IMR-90 (cell line): ENCODE measurements at regions not wholly inside any gene's neighbourhood (a gene's known extent, or its start where the extent isn't known, plus 50 kb on each side); places are given as distances from the start of the nearest gene placed in this dataset.

Experiments used
- ATAC-seq: fragments of 200-7000 bp; cut with Tn5 transposase; 2 replicates; pipeline ENCODE4 v1.9.1; 2020; ENCODE audit warnings: low read depth, mild to moderate bottlenecking, moderate library complexity
- BruUV-seq: library from RNA; stranded (reverse); fragments of 400-500 nt; replicated peaks from 2 replicates; lab custom pipeline; 2021; lab: Mats Ljungman, UMichigan
- CTCF ChIA-PET: fragments of 300-600 bp; formaldehyde crosslinking; extraction: SDS; loops from one replicate; lab custom pipeline; 2021; ENCODE audit warnings: antibody characterized with exemption; lab: Yijun Ruan, JAX
- POLR2A ChIA-PET: fragments of 300-600 bp; sonication (Branson Sonifier 250); formaldehyde crosslinking; loops from one replicate; lab custom pipeline; 2022; ENCODE audit warnings: antibody characterized with exemption; ENCODE audit not compliant: unreplicated experiment; lab: Charles Lee
- DNase-seq: peaks from one replicate; pipeline ENCODE4 v3.0.0; 2013
- H2AFZ ChIP-seq: replicated peaks from 2 replicates; pipeline ENCODE3; 2013; ENCODE audit warnings: low read length, mild to moderate bottlenecking; ENCODE audit not compliant: poor library complexity
- H2AK5ac ChIP-seq: 2 replicates; pipeline ENCODE4 v1.6.1; 2013; ENCODE audit warnings: low read depth, low read length, inconsistent platforms
- H2AK9ac ChIP-seq: replicated peaks from 2 replicates; pipeline ENCODE3; 2013; ENCODE audit warnings: mild to moderate bottlenecking, low read depth, low read length, moderate library complexity; ENCODE audit not compliant: poor library complexity
- H2BK120ac ChIP-seq: 2 replicates; pipeline ENCODE4 v1.6.1; 2013; ENCODE audit warnings: low read depth, low read length, inconsistent platforms
- H2BK15ac ChIP-seq: 3 replicates; pipeline ENCODE4 v1.6.1; 2013; ENCODE audit warnings: low read depth, low read length, inconsistent platforms
- H2BK20ac ChIP-seq: 2 replicates; pipeline ENCODE4 v1.6.1; 2013; ENCODE audit warnings: low read depth, mild to moderate bottlenecking, inconsistent platforms, low read length, moderate library complexity
- H2BK5ac ChIP-seq: 2 replicates; pipeline ENCODE4 v1.6.1; 2013; ENCODE audit warnings: mild to moderate bottlenecking, low read depth, low read length, inconsistent platforms; ENCODE audit not compliant: poor library complexity, severe bottlenecking
- H3K14ac ChIP-seq: replicated peaks from 2 replicates; pipeline ENCODE4 v1.6.1; 2013; ENCODE audit warnings: low read depth, low read length, inconsistent platforms
- H3K18ac ChIP-seq: 2 replicates; pipeline ENCODE4 v1.6.1; 2013; ENCODE audit warnings: low read depth, low read length, control low read depth
- H3K23ac ChIP-seq: 2 replicates; pipeline ENCODE4 v1.6.1; 2013; ENCODE audit warnings: low read depth, low read length, inconsistent platforms
- H3K27ac ChIP-seq: 2 replicates; pipeline ENCODE4 v1.5.1; 2013; ENCODE audit warnings: mild to moderate bottlenecking, control low read depth, low read length; ENCODE audit not compliant: insufficient read depth
- H3K27me3 ChIP-seq: 2 replicates; pipeline ENCODE4 v1.6.1; 2013; ENCODE audit warnings: low read length; ENCODE audit not compliant: control insufficient read depth, insufficient read depth
- H3K36me3 ChIP-seq: 2 replicates; pipeline ENCODE4 v1.6.1; 2013; ENCODE audit warnings: low read length, mixed read lengths; ENCODE audit not compliant: control insufficient read depth, insufficient read depth
- H3K4ac ChIP-seq: 2 replicates; pipeline ENCODE4 v1.6.1; 2013; ENCODE audit warnings: low read depth, low read length, inconsistent platforms
- H3K4me1 ChIP-seq: 2 replicates; pipeline ENCODE4 v1.6.1; 2013; ENCODE audit warnings: low read length, mixed read lengths; ENCODE audit not compliant: control insufficient read depth, insufficient read depth
- H3K4me2 ChIP-seq: 2 replicates; pipeline ENCODE4 v1.6.1; 2013; ENCODE audit warnings: low read depth, mild to moderate bottlenecking, control low read depth, low read length, moderate library complexity
- H3K4me3 ChIP-seq: 2 replicates; pipeline ENCODE4 v1.5.1; 2013; ENCODE audit warnings: low read depth, mild to moderate bottlenecking, control low read depth, low read length, moderate library complexity; ENCODE audit not compliant: insufficient read depth
- H3K56ac ChIP-seq: 2 replicates; pipeline ENCODE4 v1.6.1; 2013; ENCODE audit warnings: low read length, inconsistent platforms; ENCODE audit not compliant: insufficient read depth; ENCODE audit errors: extremely low read depth
- H3K79me1 ChIP-seq, 2 experiments: 2 replicates each; pipeline ENCODE4 v1.6.1; 2013; ENCODE audit warnings: low read length in 2 of 2, inconsistent platforms in 1 of 2, low read depth in 1 of 2
- H3K9ac ChIP-seq: 2 replicates; pipeline ENCODE4 v1.6.1; 2013; ENCODE audit warnings: low read depth, low read length, control low read depth
- H3K9me1 ChIP-seq: 2 replicates; pipeline ENCODE4 v1.6.1; 2013; ENCODE audit warnings: low read length, inconsistent platforms; ENCODE audit not compliant: insufficient read depth
- H3K9me3 ChIP-seq: 2 replicates; pipeline ENCODE4 v1.6.1; 2013; ENCODE audit warnings: low read length; ENCODE audit not compliant: control insufficient read depth, insufficient read depth
- H4K20me1 ChIP-seq: 2 replicates; pipeline ENCODE4 v1.6.1; 2013; ENCODE audit warnings: low read length, inconsistent platforms; ENCODE audit not compliant: insufficient read depth
- H4K5ac ChIP-seq: 2 replicates; pipeline ENCODE4 v1.6.1; 2013; ENCODE audit warnings: mild to moderate bottlenecking, low read depth, low read length, control low read depth
- H4K8ac ChIP-seq, 2 experiments: 2 replicates each; pipeline ENCODE4 v1.6.1; 2013; ENCODE audit warnings: low read depth in 2 of 2, low read length in 2 of 2, control low read depth in 1 of 2, inconsistent platforms in 1 of 2
- H4K91ac ChIP-seq: 2 replicates; pipeline ENCODE4 v1.6.1; 2013; ENCODE audit warnings: low read depth, low read length, inconsistent platforms; ENCODE audit not compliant: insufficient read depth
- BHLHE40 ChIP-seq: fragments of 150-350 bp; IDR thresholded peaks from 2 replicates; pipeline ENCODE4 v1.6.1; 2016; ENCODE audit warnings: mild to moderate bottlenecking, low read depth, low read length
- CHD1 ChIP-seq: IDR thresholded peaks from 2 replicates; pipeline ENCODE4 v1.6.1; 2012; ENCODE audit warnings: low read depth, low read length, improper control_type of control experiment
- FOS ChIP-seq: fragments of 150-350 bp; IDR thresholded peaks from 2 replicates; pipeline ENCODE4 v1.6.1; 2016; ENCODE audit warnings: low read depth, low read length
- MAFK ChIP-seq: IDR thresholded peaks from 2 replicates; pipeline ENCODE4 v1.6.1; 2012; ENCODE audit warnings: low read depth, low read length, improper control_type of control experiment
- MXI1 ChIP-seq: IDR thresholded peaks from 2 replicates; pipeline ENCODE4 v1.6.1; 2012; ENCODE audit warnings: low read depth, mild to moderate bottlenecking, low read length, moderate library complexity, borderline replicate concordance
- POLR2A ChIP-seq: IDR thresholded peaks from 2 replicates; pipeline ENCODE4 v1.6.1; 2012; ENCODE audit warnings: mild to moderate bottlenecking, low read depth, low read length
- RAD21 ChIP-seq: IDR thresholded peaks from 2 replicates; pipeline ENCODE4 v1.6.1; 2012; ENCODE audit warnings: low read length, improper control_type of control experiment
- RCOR1 ChIP-seq: IDR thresholded peaks from 2 replicates; pipeline ENCODE4 v1.6.1; 2012; ENCODE audit warnings: mild to moderate bottlenecking, low read length, improper control_type of control experiment; ENCODE audit not compliant: insufficient replicate concordance
- WGBS, 2 experiments: methylation state at CpG; one replicate each; pipeline versions ENCODE4 v1.1.5 to v1.1.7; 2013; ENCODE audit warnings: missing lambda C conversion rate in 2 of 2; ENCODE audit not compliant: insufficient read length in 1 of 2; ENCODE audit errors: extremely low coverage in 2 of 2; 5-methylcytosine and 5-hydroxymethylcytosine counted together
- dilution Hi-C: fragments of 300-500 bp; cut with HindIII; formaldehyde crosslinking; loops from one replicate; pipeline ENCODE4 v1.14.3; 2018; ENCODE audit warnings: low sequenced_read_pairs; ENCODE audit not compliant: unreplicated experiment
- in situ Hi-C: fragments of 300-500 bp; cut with MboI; formaldehyde crosslinking; loops from 3 replicates; pipeline ENCODE4 v1.14.3; 2019; ENCODE audit warnings: low sequenced_read_pairs, inconsistent platforms, mixed read lengths
- intact Hi-C: fragments of 100-400 bp; cut with micrococcal nuclease; formaldehyde crosslinking; loops from 2 replicates; pipeline ENCODE4 v1.10.0; 2022
- TF ChIP-seq, protein P1 (sequence below): conservative IDR thresholded peaks from 2 replicates; pipeline ENCODE4 v1.5.1; 2012; ENCODE audit warnings: mild to moderate bottlenecking, low read depth, low read length, improper control_type of control experiment
- TF ChIP-seq, protein P2 (sequence below): fragments of 150-350 bp; IDR thresholded peaks from 2 replicates; pipeline ENCODE4 v1.6.1; 2016; ENCODE audit warnings: low read depth, mild to moderate bottlenecking, low read length, moderate library complexity, borderline replicate concordance
- TF ChIP-seq, protein P3 (sequence below): fragments of 150-350 bp; IDR thresholded peaks from 2 replicates; pipeline ENCODE4 v1.6.1; 2017; ENCODE audit warnings: mild to moderate bottlenecking, antibody characterized with exemption, low read length, low read depth

DNA sequence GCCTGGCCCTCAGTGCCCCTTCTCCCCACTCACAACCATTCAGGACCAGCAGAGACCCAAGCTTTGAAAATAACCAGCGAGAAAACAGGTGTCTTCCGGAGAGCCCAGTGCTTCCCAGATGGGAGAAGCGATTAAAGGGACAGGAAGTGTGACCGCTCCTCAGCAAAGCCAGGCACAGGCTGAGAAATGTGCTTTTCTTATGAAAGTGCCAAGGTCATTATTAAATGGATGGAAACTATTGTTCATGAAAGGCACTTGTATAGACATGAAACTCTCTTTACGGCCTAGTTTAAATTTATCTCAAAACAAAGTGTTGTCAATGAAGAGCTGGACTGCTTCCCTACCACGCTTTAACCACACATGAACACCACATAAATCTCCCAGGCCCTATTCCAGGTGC, 210.4 kb downstream of the SPTSSA start:
- CTCF ChIA-PET, result no interaction called here
- Histone ChIP-seq H2BK5ac (no peak overlapping the region), H2BK120ac (no peak overlapping the region), H3K27me3 (peaks cover 2% of the 10 kb centered on the region; the same call in 1 of the 2 replicates), H3K27ac (no peak overlapping the region), H2AFZ (no peak overlapping the region), H3K4me3 (no peak overlapping the region), H3K18ac (no peak overlapping the region), H2AK9ac (no peak overlapping the region), H3K56ac (no peak overlapping the region), H3K14ac (no peak overlapping the region), H4K8ac (no peak overlapping the region), H4K91ac (no peak overlapping the region), H3K4me2 (no peak overlapping the region), H3K4ac (no peak overlapping the region), H3K9ac (no peak overlapping the region), H2BK20ac (no peak overlapping the region), H3K36me3 (no peaks in the 10 kb centered on the region), H2AK5ac (no peak overlapping the region), H4K20me1 (no peaks in the 10 kb centered on the region), H2BK15ac (no peak overlapping the region), H3K23ac (no peak overlapping the region), H4K5ac (no peak overlapping the region), H3K79me1 (no peaks in the 10 kb centered on the region), H3K4me1 (no peaks in the 10 kb centered on the region), H3K9me3 (no peaks in the 10 kb centered on the region), H3K9me1 (no peaks in the 10 kb centered on the region)
- DNase-seq, result no peak
- BruUV-seq, result no TSS peak
- TF ChIP-seq CHD1 (no peak), FOS (no peak), RCOR1 (no peak), MAFK (no peak), POLR2A (no peak), BHLHE40 (no peak), RAD21 (no peak), MXI1 (no peak)
- TF ChIP-seq, protein P1, sequence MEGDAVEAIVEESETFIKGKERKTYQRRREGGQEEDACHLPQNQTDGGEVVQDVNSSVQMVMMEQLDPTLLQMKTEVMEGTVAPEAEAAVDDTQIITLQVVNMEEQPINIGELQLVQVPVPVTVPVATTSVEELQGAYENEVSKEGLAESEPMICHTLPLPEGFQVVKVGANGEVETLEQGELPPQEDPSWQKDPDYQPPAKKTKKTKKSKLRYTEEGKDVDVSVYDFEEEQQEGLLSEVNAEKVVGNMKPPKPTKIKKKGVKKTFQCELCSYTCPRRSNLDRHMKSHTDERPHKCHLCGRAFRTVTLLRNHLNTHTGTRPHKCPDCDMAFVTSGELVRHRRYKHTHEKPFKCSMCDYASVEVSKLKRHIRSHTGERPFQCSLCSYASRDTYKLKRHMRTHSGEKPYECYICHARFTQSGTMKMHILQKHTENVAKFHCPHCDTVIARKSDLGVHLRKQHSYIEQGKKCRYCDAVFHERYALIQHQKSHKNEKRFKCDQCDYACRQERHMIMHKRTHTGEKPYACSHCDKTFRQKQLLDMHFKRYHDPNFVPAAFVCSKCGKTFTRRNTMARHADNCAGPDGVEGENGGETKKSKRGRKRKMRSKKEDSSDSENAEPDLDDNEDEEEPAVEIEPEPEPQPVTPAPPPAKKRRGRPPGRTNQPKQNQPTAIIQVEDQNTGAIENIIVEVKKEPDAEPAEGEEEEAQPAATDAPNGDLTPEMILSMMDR, result no peak
- TF ChIP-seq, protein P2, sequence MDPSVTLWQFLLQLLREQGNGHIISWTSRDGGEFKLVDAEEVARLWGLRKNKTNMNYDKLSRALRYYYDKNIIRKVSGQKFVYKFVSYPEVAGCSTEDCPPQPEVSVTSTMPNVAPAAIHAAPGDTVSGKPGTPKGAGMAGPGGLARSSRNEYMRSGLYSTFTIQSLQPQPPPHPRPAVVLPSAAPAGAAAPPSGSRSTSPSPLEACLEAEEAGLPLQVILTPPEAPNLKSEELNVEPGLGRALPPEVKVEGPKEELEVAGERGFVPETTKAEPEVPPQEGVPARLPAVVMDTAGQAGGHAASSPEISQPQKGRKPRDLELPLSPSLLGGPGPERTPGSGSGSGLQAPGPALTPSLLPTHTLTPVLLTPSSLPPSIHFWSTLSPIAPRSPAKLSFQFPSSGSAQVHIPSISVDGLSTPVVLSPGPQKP, result no peak
- TF ChIP-seq, protein P3, sequence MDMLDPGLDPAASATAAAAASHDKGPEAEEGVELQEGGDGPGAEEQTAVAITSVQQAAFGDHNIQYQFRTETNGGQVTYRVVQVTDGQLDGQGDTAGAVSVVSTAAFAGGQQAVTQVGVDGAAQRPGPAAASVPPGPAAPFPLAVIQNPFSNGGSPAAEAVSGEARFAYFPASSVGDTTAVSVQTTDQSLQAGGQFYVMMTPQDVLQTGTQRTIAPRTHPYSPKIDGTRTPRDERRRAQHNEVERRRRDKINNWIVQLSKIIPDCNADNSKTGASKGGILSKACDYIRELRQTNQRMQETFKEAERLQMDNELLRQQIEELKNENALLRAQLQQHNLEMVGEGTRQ, result no peak
- no peak for ATAC-seq
- dilution Hi-C loops (no loop called here), intact Hi-C loops (no loop called here), in situ Hi-C loops (no loop called here)
- POLR2A ChIA-PET, result no interaction called here
- 35% methylated on average over 2 of the region's 6 CpGs; no CpG with 5 or more reads in 1 of the 2 experiments for WGBS, 2 experiments
